ENCODE measurements at regions not wholly inside any gene's neighbourhood (a gene's known extent, or its start where the extent isn't known, plus 50 kb on each side); places are given as distances from the start of the nearest gene placed in this dataset.

- Histone ChIP-seq H3K4me1 (ENCODE audit: control insufficient read depth, insufficient read depth, low read length) (no peaks in the 10 kb centered on the region), H3K36me3 (ENCODE audit: control insufficient read depth in 2 of 2, insufficient read depth in 1 of 2, low read length in 2 of 2) (no peaks in the 10 kb centered on the region), H3K27ac (ENCODE audit: extremely low read depth, low read depth, low read length) (no peak overlapping the region), H3K9me3 (ENCODE audit: control insufficient read depth, insufficient read depth, low read depth, low read length) (no peaks in the 10 kb centered on the region), H3K4me3 (ENCODE audit: low read depth, low read length) (no peak overlapping the region)
- ChIA-PET CTCF (no interaction called here), POLR2A (no interaction called here)
- TF ChIP-seq REPIN1 (tag by site-specific recombination; IDR thresholded peaks at IDR 0.05; ENCODE audit: low read depth) = no peak
- TF ChIP-seq, protein P1, sequence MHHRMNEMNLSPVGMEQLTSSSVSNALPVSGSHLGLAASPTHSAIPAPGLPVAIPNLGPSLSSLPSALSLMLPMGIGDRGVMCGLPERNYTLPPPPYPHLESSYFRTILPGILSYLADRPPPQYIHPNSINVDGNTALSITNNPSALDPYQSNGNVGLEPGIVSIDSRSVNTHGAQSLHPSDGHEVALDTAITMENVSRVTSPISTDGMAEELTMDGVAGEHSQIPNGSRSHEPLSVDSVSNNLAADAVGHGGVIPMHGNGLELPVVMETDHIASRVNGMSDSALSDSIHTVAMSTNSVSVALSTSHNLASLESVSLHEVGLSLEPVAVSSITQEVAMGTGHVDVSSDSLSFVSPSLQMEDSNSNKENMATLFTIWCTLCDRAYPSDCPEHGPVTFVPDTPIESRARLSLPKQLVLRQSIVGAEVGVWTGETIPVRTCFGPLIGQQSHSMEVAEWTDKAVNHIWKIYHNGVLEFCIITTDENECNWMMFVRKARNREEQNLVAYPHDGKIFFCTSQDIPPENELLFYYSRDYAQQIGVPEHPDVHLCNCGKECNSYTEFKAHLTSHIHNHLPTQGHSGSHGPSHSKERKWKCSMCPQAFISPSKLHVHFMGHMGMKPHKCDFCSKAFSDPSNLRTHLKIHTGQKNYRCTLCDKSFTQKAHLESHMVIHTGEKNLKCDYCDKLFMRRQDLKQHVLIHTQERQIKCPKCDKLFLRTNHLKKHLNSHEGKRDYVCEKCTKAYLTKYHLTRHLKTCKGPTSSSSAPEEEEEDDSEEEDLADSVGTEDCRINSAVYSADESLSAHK (tag by site-specific recombination; IDR thresholded peaks at IDR 0.05) = no peak
- no peak for TF ChIP-seq SP3 (tag by site-specific recombination; IDR thresholded peaks at IDR 0.05)
- no peak for TF ChIP-seq ZNF175 (tag by site-specific recombination; IDR thresholded peaks at IDR 0.05)
- TF ChIP-seq ZBTB11 (tag by site-specific recombination; conservative IDR thresholded peaks at IDR 0.05; ENCODE audit: low read depth) = no peak
These were observed 729.3 kb downstream of the CDH18 start for GRCh38 chr5:19258686-19259085.

DNA sequence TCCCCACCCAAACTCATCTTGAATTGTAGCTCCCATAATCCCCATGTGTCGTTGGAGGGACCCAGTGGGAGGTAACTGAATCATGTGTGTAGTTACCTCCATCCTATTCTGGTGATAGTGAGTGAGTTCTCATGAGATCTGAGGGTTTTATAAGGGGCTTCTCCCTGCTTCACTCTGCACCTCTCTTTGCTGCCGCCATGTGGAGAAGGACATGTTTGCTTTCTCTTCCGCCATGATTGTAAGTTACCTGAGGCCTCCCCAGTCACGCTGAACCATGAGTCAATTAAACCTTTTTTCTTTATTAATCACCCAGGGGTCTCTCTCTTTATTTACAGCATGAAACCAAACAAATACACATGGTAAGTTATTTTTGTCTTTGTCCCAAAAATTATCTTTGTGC lies 726.1 kb downstream of the CDH18 start:
- no peak overlapping the region for H3K4me3 ChIP-seq (ENCODE audit: low read depth, low read length)
- no peaks in the 10 kb centered on the region for H3K9me3 ChIP-seq (ENCODE audit: control insufficient read depth, insufficient read depth, low read depth, low read length)
- no peaks in the 10 kb centered on the region for H3K4me1 ChIP-seq (ENCODE audit: control insufficient read depth, insufficient read depth, low read length)
- ChIA-PET POLR2A (no interaction called here), CTCF (interaction anchor here (0.6 kb wide), 2 partner anchors 592 to 813 kb away, joined by 3 read pairs; no protein-coding TSS in a partner anchor)
- H3K36me3 ChIP-seq (ENCODE audit: control insufficient read depth in 2 of 2, insufficient read depth in 1 of 2, low read length in 2 of 2) = no peaks in the 10 kb centered on the region
- TF ChIP-seq ZNF791 (tag by site-specific recombination; IDR thresholded peaks at IDR 0.05) = no peak
- no peak for TF ChIP-seq ZBTB7A (tag by site-specific recombination; IDR thresholded peaks at IDR 0.05; ENCODE audit: low read depth)
- no peak for TF ChIP-seq HOXD13 (CRISPR knock-in tag; IDR thresholded peaks at IDR 0.05; ENCODE audit: borderline replicate concordance)
- TF ChIP-seq ZNF292 (tag by site-specific recombination; IDR thresholded peaks at IDR 0.05; ENCODE audit: borderline replicate concordance, low read depth) = no peak
- no peak for TF ChIP-seq ZNF354C (tag by site-specific recombination; IDR thresholded peaks at IDR 0.05; ENCODE audit: borderline replicate concordance, low read depth)
- no peak for TF ChIP-seq ZNF571 (tag by site-specific recombination; IDR thresholded peaks at IDR 0.05)
- TF ChIP-seq ZNF558 (tag by site-specific recombination; IDR thresholded peaks at IDR 0.05) = no peak
- no peak for TF ChIP-seq ZNF239 (tag by site-specific recombination; IDR thresholded peaks at IDR 0.05)
- TF ChIP-seq GLI2 (tag by site-specific recombination; IDR thresholded peaks at IDR 0.05; ENCODE audit: borderline replicate concordance, low read depth) = no peak
- no peak for TF ChIP-seq ZBTB17 (tag by site-specific recombination; IDR thresholded peaks at IDR 0.05)
- no peak for TF ChIP-seq KLF17 (tag by site-specific recombination; IDR thresholded peaks at IDR 0.05)
- TF ChIP-seq ZNF341 (tag by site-specific recombination; IDR thresholded peaks at IDR 0.05; ENCODE audit: low read depth) = no peak
- TF ChIP-seq RBAK (tag by site-specific recombination; IDR thresholded peaks at IDR 0.05) = no peak
- TF ChIP-seq ZSCAN5A (tag by site-specific recombination; IDR thresholded peaks at IDR 0.05) = no peak
- no peak for TF ChIP-seq PRDM2 (tag by site-specific recombination; IDR thresholded peaks at IDR 0.05; ENCODE audit: borderline replicate concordance)
- no peak overlapping the region for H3K27ac ChIP-seq (ENCODE audit: extremely low read depth, low read depth, low read length)

Measured in HEK293 (cell line).